ENCODE measurements at regions not wholly inside any gene's neighbourhood (a gene's known extent, or its start where the extent isn't known, plus 50 kb on each side); places are given as distances from the start of the nearest gene placed in this dataset.

DNA sequence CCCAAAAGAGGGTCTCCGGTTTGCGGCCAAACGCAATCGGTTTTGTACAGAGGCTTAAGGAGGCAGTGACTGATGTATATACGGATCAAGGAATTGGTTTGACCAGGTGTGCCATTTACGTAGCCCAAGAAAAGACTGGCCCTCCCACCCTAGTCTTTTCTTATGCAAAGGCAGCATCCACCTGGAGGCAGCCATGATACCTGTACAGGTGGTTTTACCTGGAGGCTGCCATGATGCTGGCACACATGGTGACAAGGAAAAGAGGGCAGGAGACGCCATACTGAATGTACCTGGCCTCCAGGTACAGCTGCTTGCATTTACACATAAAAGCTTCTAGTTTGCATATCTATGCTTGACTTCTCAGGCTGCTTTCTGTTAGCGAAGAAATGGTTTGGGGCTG is 917.7 kb upstream of the INTU start:
- TF ChIP-seq CTCF (IDR thresholded peaks at IDR 0.05) (no peak), ZFX (IDR thresholded peaks at IDR 0.05; ENCODE audit: borderline replicate concordance) (no peak)

Data from 22Rv1 (cell line).